ENCODE measurements at regions not wholly inside any gene's neighbourhood (a gene's known extent, or its start where the extent isn't known, plus 50 kb on each side); places are given as distances from the start of the nearest gene placed in this dataset.

DNA sequence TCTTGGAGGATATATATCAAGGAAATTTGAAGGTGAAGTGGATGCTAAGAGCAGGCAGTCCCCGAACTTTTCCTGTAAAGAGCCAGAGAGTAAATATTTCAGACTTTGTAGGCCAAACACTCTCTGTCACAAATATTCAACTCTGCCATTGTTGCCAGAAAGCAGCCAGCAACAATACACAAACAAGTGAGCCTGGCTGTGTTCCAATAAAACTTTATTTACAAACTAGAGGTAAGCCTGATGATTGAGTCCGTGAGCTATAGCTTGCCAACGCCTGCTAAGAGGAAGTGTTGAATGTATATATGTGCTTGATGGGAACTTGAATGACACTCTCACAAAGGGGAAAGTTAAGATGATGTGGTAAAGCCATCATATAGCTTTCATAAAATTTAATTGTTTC is 166.0 kb upstream of the PLN start:
- Histone ChIP-seq H4K91ac (ENCODE audit: insufficient read length, low read depth, low read length) (no peak overlapping the region), H2AK5ac (ENCODE audit: insufficient read length, low read length) (no peak overlapping the region), H3K79me2 (ENCODE audit: insufficient read depth, low read length) (no peaks in the 10 kb centered on the region), H2BK20ac (ENCODE audit: low read depth, low read length, poor library complexity, severe bottlenecking) (no peak overlapping the region), H3K79me1 (ENCODE audit: insufficient read depth, low read depth, low read length, poor library complexity, severe bottlenecking) (no peaks in the 10 kb centered on the region), H3K9ac (ENCODE audit: extremely low read depth, insufficient read length, low read length) (no peak overlapping the region), H2BK5ac (ENCODE audit: insufficient read length, low read length) (no peak overlapping the region), H4K20me1 (ENCODE audit: control insufficient read depth, insufficient read depth, insufficient read length) (no peaks in the 10 kb centered on the region), H3K27me3 (ENCODE audit: insufficient read depth, low read length) (no peaks in the 10 kb centered on the region), H2AFZ (ENCODE audit: low read length) (no peak overlapping the region), H3K18ac (ENCODE audit: insufficient read length, low read depth, low read length) (no peak overlapping the region), H3T11ph (ENCODE audit: low read length) (no peak overlapping the region), H4K8ac (replicated peaks; ENCODE audit: insufficient read length, low read depth, low read length) (no peak overlapping the region), H3K4ac (ENCODE audit: low read depth, low read length) (no peak overlapping the region), H3K14ac (ENCODE audit: insufficient read depth, low read length) (no peak overlapping the region), H3K27ac (ENCODE audit: insufficient read length, low read depth, low read length) (no peak overlapping the region), H3K9me3 (ENCODE audit: control insufficient read depth, low read depth, low read length) (no peaks in the 10 kb centered on the region), H4K5ac (ENCODE audit: insufficient read length, low read depth, low read length) (no peak overlapping the region), H3K56ac (ENCODE audit: insufficient read length, low read depth, low read length) (no peak overlapping the region), H2BK15ac (ENCODE audit: low read depth, low read length) (no peak overlapping the region), H3K4me1 (ENCODE audit: insufficient read depth, low read length) (no peaks in the 10 kb centered on the region), H2BK12ac (ENCODE audit: insufficient read length, low read depth, low read length) (no peak overlapping the region), H2BK120ac (ENCODE audit: low read depth, low read length, poor library complexity, severe bottlenecking) (no peak overlapping the region), H3K4me2 (ENCODE audit: insufficient read depth, insufficient read length, low read length) (no peak overlapping the region), H3K23ac (ENCODE audit: insufficient read length, low read depth, low read length) (no peak overlapping the region), H3K23me2 (ENCODE audit: insufficient read length, low read depth, low read length, poor library complexity, severe bottlenecking) (no peaks in the 10 kb centered on the region)
- peaks cover 11 to 14% of the 10 kb centered on the region in 2 experiments for H3K4me1 Mint-ChIP-seq
- H3K27ac Mint-ChIP-seq, result no peak overlapping the region
- no peak for DNase-seq
- H3K36me3 Mint-ChIP-seq (ENCODE audit: insufficient read depth in 1 of 3, low read depth in 3 of 3), result no peaks in the 10 kb centered on the region; a peak in 2 of 7 replicates
- TF ChIP-seq, protein P1, sequence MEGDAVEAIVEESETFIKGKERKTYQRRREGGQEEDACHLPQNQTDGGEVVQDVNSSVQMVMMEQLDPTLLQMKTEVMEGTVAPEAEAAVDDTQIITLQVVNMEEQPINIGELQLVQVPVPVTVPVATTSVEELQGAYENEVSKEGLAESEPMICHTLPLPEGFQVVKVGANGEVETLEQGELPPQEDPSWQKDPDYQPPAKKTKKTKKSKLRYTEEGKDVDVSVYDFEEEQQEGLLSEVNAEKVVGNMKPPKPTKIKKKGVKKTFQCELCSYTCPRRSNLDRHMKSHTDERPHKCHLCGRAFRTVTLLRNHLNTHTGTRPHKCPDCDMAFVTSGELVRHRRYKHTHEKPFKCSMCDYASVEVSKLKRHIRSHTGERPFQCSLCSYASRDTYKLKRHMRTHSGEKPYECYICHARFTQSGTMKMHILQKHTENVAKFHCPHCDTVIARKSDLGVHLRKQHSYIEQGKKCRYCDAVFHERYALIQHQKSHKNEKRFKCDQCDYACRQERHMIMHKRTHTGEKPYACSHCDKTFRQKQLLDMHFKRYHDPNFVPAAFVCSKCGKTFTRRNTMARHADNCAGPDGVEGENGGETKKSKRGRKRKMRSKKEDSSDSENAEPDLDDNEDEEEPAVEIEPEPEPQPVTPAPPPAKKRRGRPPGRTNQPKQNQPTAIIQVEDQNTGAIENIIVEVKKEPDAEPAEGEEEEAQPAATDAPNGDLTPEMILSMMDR (conservative IDR thresholded peaks at IDR 0.05), result no peak
- no peaks in the 10 kb centered on the region for H3K27me3 Mint-ChIP-seq (ENCODE audit: low read depth)
- H3K4me3 Mint-ChIP-seq, result no peak overlapping the region
- no CpG with 5 or more reads among the region's 3 CpGs for WGBS (ENCODE audit: extremely low coverage, insufficient read length, low lambda C conversion rate)
- peaks cover 1 to 4% of the 10 kb centered on the region in 2 experiments; a peak in 2 of 5 replicates for H3K9me3 Mint-ChIP-seq
